GM18870 (cell line): ENCODE measurements at regions not wholly inside any gene's neighbourhood (a gene's known extent, or its start where the extent isn't known, plus 50 kb on each side); places are given as distances from the start of the nearest gene placed in this dataset.
"Not testable (repeated sequence)": the region's sequence is repeated elsewhere in the genome, so short reads cannot be mapped to it uniquely, and the experiment has no call there.

Experiments used
- ATAC-seq: cut with Tn5 transposase; IDR thresholded peaks from one replicate; pipeline ENCODE4 v1.9.1; 2021; ENCODE audit warnings: moderate library complexity; ENCODE audit not compliant: unreplicated experiment

GRCh38 chr12:9413862-9414261 is 193.9 kb downstream of the KLRB1 start:
- not testable (repeated sequence) for ATAC-seq

- ATAC-seq = not testable (repeated sequence)
These were observed 195.3 kb downstream of the KLRB1 start for GRCh38 chr12:9412459-9412858.

GRCh38 chr12:9411616-9412268 is 196.0 kb downstream of the KLRB1 start:
- not testable (repeated sequence) for ATAC-seq

GRCh38 chr12:9407425-9407748 is 199.2 kb upstream of the PZP start:
- not testable (repeated sequence) for ATAC-seq

- ATAC-seq = no peak
These were observed 198.6 kb upstream of the PZP start for GRCh38 chr12:9406564-9407424.

- no peak for ATAC-seq
These were observed 197.8 kb upstream of the PZP start for GRCh38 chr12:9405886-9406563.

GRCh38 chr12:9404469-9405260 is 196.5 kb upstream of the PZP start:
- ATAC-seq = no peak

GRCh38 chr12:9404031-9404430 is 195.8 kb upstream of the PZP start:
- ATAC-seq = no peak

- ATAC-seq = not testable (repeated sequence)
These were observed 194.3 kb upstream of the PZP start for GRCh38 chr12:9402432-9403040.

GRCh38 chr12:9396367-9396766 is 188.2 kb upstream of the PZP start:
- not testable (repeated sequence) for ATAC-seq

GRCh38 chr12:9395220-9395619 is 187.0 kb upstream of the PZP start:
- not testable (repeated sequence) for ATAC-seq

GRCh38 chr12:9392842-9393241 is 184.6 kb upstream of the PZP start:
- ATAC-seq = no peak

- no peak for ATAC-seq
These were observed 183.6 kb upstream of the PZP start for GRCh38 chr12:9391815-9392214.

GRCh38 chr12:9390761-9391160 is 182.6 kb upstream of the PZP start:
- no peak for ATAC-seq

GRCh38 chr12:9389796-9390195 is 181.6 kb upstream of the PZP start:
- ATAC-seq = no peak

- ATAC-seq = no peak
These were observed 180.2 kb upstream of the PZP start for GRCh38 chr12:9388379-9388778.

- no peak for ATAC-seq
These were observed 179.3 kb upstream of the PZP start for GRCh38 chr12:9387450-9387849.

GRCh38 chr12:9383585-9383984 is 175.4 kb upstream of the PZP start:
- ATAC-seq = no peak

GRCh38 chr12:9381619-9382018 is 173.4 kb upstream of the PZP start:
- no peak for ATAC-seq

- ATAC-seq = no peak
These were observed 172.5 kb upstream of the PZP start for GRCh38 chr12:9380650-9381049.
